Natural killer cell (primary cell): ENCODE measurements at regions not wholly inside any gene's neighbourhood (a gene's known extent, or its start where the extent isn't known, plus 50 kb on each side); places are given as distances from the start of the nearest gene placed in this dataset.

ENCODE experiments used
- ATAC-seq, 3 donors: fragments of 150-1000 bp in 2 of 3; fragments of 200-7000 bp in 1 of 3; cut with Tn5 transposase; 1 replicate in 1 of 3; 2 replicates in 2 of 3; pipeline ENCODE4 v1.10.0; 2021; ENCODE audit warnings: mild to moderate bottlenecking in 2 of 3, moderate library complexity in 2 of 3
- DNase-seq, 2 donors: peaks; one replicate each; pipeline versions ENCODE4 v3.0.0 to v3.0.0-alpha.2; 2013 to 2021; ENCODE audit warnings: mixed read lengths in 1 of 2
- H3K27ac ChIP-seq: one replicate; pipeline ENCODE4 v1.5.1; 2013; ENCODE audit warnings: mild to moderate bottlenecking, low read length
- H3K27me3 ChIP-seq: one replicate; pipeline ENCODE4 v1.6.1; 2013; ENCODE audit warnings: low read length; ENCODE audit not compliant: control insufficient read depth, insufficient read depth
- H3K36me3 ChIP-seq: one replicate; pipeline ENCODE4 v1.6.1; 2013; ENCODE audit warnings: low read length; ENCODE audit not compliant: control insufficient read depth, insufficient read depth
- H3K4me1 ChIP-seq: one replicate; pipeline ENCODE4 v1.6.1; 2013; ENCODE audit warnings: low read length; ENCODE audit not compliant: control insufficient read depth, insufficient read depth
- H3K4me3 ChIP-seq: one replicate; pipeline ENCODE4 v1.5.1; 2013; ENCODE audit warnings: low read length
- H3K9me3 ChIP-seq: one replicate; pipeline ENCODE4 v1.6.1; 2013; ENCODE audit warnings: low read length; ENCODE audit not compliant: control insufficient read depth, insufficient read depth
- H3K27ac Mint-ChIP-seq, 2 donors: one replicate each; pipeline ENCODE4 v1.8.0; 2022; ENCODE audit warnings: mild to moderate bottlenecking in 2 of 2, mixed read lengths in 2 of 2, moderate library complexity in 1 of 2
- H3K27me3 Mint-ChIP-seq, 2 donors: one replicate each; pipeline ENCODE4 v1.8.0; 2022; ENCODE audit warnings: low read depth in 2 of 2, mixed read lengths in 2 of 2
- H3K36me3 Mint-ChIP-seq: one replicate; pipeline ENCODE4 v1.8.0; 2022; ENCODE audit warnings: mixed read lengths
- H3K4me1 Mint-ChIP-seq, 2 donors: one replicate each; pipeline ENCODE4 v1.8.0; 2022; ENCODE audit warnings: mixed read lengths in 2 of 2
- H3K4me3 Mint-ChIP-seq: one replicate; pipeline ENCODE4 v1.8.0; 2022; ENCODE audit warnings: mild to moderate bottlenecking, moderate library complexity, mixed read lengths
- H3K9me3 Mint-ChIP-seq, 2 donors: one replicate each; pipeline ENCODE4 v1.8.0; 2022; ENCODE audit warnings: mixed read lengths in 2 of 2
- WGBS: methylation state at CpG from one replicate; pipeline ENCODE4 v1.1.7; 2013; ENCODE audit warnings: missing lambda C conversion rate; ENCODE audit not compliant: insufficient coverage; 5-methylcytosine and 5-hydroxymethylcytosine counted together
- intact Hi-C: fragments of 100-400 bp; cut with micrococcal nuclease; formaldehyde crosslinking; loops from one replicate; pipeline ENCODE4 v1.14.2; 2022
- TF ChIP-seq, protein P1 (sequence below): fragments of 200-600 bp; IDR thresholded peaks from one replicate; pipeline ENCODE4 v1.8.0; 2022; ENCODE audit warnings: antibody characterized with exemption

DNA sequence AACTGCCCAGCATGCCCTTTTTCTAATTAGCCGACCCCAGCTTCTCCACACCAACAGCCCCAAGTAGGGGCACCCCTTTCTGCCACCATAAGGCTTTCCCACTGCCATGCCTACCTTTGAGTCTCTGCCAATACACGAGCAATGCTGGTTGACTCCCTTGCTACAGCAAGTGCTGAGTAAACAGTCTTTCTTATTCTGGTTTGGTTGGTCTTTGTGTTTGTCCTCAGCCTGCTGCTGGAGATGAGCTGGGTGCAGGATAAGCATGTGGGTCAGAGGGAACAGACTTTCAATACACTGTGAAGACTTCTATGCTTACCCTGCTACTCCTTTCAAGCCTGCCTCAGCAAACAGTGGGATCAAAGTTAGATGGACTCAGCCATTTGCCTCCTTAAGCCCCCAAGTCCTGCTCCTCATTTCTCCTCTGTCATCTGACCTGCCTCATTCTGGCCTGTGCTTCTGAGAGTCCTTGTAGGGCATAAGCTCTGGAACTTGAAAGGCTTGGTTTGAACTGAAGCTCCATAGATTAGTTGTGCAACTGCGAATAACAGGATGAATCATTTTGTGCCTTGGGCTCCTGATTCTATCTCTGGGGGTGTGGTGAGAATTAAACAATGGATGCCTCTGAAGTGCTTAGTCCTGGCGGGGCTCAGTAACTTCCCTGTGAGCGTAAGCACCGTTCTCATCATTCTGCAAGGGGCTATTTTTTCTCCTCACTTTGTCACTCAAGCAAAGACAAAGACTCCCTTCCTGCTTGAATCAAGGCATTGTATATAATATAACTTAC lies 533.8 kb upstream of the DPP6 start:
- H3K36me3 ChIP-seq = no peaks in the 10 kb centered on the region
- DNase-seq (no peak), ATAC-seq (no peak)
- TF ChIP-seq, protein P1, sequence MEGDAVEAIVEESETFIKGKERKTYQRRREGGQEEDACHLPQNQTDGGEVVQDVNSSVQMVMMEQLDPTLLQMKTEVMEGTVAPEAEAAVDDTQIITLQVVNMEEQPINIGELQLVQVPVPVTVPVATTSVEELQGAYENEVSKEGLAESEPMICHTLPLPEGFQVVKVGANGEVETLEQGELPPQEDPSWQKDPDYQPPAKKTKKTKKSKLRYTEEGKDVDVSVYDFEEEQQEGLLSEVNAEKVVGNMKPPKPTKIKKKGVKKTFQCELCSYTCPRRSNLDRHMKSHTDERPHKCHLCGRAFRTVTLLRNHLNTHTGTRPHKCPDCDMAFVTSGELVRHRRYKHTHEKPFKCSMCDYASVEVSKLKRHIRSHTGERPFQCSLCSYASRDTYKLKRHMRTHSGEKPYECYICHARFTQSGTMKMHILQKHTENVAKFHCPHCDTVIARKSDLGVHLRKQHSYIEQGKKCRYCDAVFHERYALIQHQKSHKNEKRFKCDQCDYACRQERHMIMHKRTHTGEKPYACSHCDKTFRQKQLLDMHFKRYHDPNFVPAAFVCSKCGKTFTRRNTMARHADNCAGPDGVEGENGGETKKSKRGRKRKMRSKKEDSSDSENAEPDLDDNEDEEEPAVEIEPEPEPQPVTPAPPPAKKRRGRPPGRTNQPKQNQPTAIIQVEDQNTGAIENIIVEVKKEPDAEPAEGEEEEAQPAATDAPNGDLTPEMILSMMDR = no peak
- 73% methylated on average over 6 of the region's 6 CpGs for WGBS
- Mint-ChIP-seq H3K36me3 (no peaks in the 10 kb centered on the region), H3K27ac (no peak overlapping the region), H3K4me3 (no peak overlapping the region), H3K9me3 (peaks cover 9 to 14% of the 10 kb centered on the region in 2 donors), H3K27me3 (no peaks in the 10 kb centered on the region), H3K4me1 (no peaks in the 10 kb centered on the region)
- intact Hi-C loops = no loop called here
- no peaks in the 10 kb centered on the region for H3K4me1 ChIP-seq
- H3K4me3 ChIP-seq = no peak overlapping the region
- no peaks in the 10 kb centered on the region for H3K27me3 ChIP-seq
- peaks cover 22% of the 10 kb centered on the region for H3K9me3 ChIP-seq
- H3K27ac ChIP-seq = no peak overlapping the region

DNA sequence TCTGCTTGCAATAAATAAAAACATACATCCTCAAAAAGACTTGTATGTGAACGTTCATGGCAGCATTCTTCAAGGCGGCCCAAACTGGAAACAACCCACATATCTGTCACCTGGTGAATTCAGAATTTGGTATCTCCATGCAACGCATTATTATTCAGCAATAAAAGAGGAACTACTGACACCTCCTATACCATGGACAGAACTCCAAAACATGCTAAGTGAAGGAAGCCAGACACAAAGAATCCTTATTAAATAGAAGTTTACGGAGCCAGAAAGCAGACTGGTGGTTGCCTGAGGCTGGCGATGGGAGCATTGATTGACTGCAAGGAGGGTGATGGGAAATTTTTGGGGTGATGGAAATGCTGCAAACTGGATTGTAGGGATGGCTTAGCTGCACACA lies 530.8 kb upstream of the DPP6 start:
- Histone ChIP-seq H3K4me3 (no peak overlapping the region), H3K36me3 (no peaks in the 10 kb centered on the region), H3K9me3 (peaks cover 22% of the 10 kb centered on the region), H3K27me3 (no peaks in the 10 kb centered on the region), H3K4me1 (no peaks in the 10 kb centered on the region), H3K27ac (no peak overlapping the region)
- Mint-ChIP-seq H3K27me3 (no peaks in the 10 kb centered on the region), H3K36me3 (no peaks in the 10 kb centered on the region), H3K9me3 (peaks cover 8 to 10% of the 10 kb centered on the region in 2 donors), H3K4me1 (no peaks in the 10 kb centered on the region), H3K4me3 (no peak overlapping the region), H3K27ac (no peak overlapping the region)
- WGBS = 92% methylated on average over 5 of the region's 5 CpGs
- DNase-seq = no peak
- no peak for ATAC-seq
- intact Hi-C loops = no loop called here
- TF ChIP-seq, protein P1 = no peak

DNA sequence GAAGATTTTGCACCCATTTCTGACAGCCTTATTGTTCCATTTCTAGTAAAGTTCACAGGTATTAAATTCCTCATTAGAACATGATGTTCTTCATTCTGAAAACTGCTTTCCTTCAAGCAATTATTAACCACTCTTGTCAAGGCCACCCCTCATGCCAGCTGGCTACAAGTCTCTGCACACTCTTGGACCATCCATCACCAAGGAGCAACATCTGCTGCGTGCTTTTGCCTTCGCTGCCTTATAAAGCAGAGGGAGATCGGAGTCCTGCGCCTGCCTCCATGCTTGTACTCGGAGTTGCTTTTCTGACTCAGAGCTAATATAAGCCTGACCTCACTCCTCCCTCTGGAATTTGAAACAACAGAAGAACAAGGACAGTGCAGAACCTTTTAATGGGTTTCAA lies 529.9 kb upstream of the DPP6 start:
- ATAC-seq (no peak), DNase-seq (no peak)
- TF ChIP-seq, protein P1 = no peak
- Histone ChIP-seq H3K27me3 (no peaks in the 10 kb centered on the region), H3K4me1 (no peaks in the 10 kb centered on the region), H3K27ac (no peak overlapping the region), H3K36me3 (no peaks in the 10 kb centered on the region), H3K4me3 (no peak overlapping the region), H3K9me3 (peaks cover 20% of the 10 kb centered on the region)
- no peaks in the 10 kb centered on the region for H3K27me3 Mint-ChIP-seq
- peaks cover 8 to 14% of the 10 kb centered on the region in 2 donors for H3K9me3 Mint-ChIP-seq
- 84% methylated on average over 5 of the region's 5 CpGs for WGBS
- no peak overlapping the region for H3K27ac Mint-ChIP-seq
- no peak overlapping the region for H3K4me3 Mint-ChIP-seq
- intact Hi-C loops = no loop called here
- H3K4me1 Mint-ChIP-seq = no peaks in the 10 kb centered on the region
- H3K36me3 Mint-ChIP-seq = no peaks in the 10 kb centered on the region
